WERI-Rb-1 (cell line): ENCODE measurements at regions not wholly inside any gene's neighbourhood (a gene's known extent, or its start where the extent isn't known, plus 50 kb on each side); places are given as distances from the start of the nearest gene placed in this dataset.
"Not testable (repeated sequence)": the region's sequence is repeated elsewhere in the genome, so short reads cannot be mapped to it uniquely, and the experiment has no call there.

Source experiments
- DNase-seq: peaks from one replicate; pipeline ENCODE4 v3.0.0-alpha.2; 2020
- H3K27ac ChIP-seq: fragments of 250-450 bp; sonication (Bioruptor Pico); 2 replicates; pipeline ENCODE4 v1.5.1; 2020; ENCODE audit warnings: mild to moderate bottlenecking, moderate library complexity
- H3K27me3 ChIP-seq: fragments of 250-450 bp; sonication (Bioruptor Pico); 2 replicates; pipeline ENCODE4 v1.5.1; 2021; ENCODE audit warnings: mild to moderate bottlenecking, low read depth, moderate library complexity; ENCODE audit not compliant: insufficient read depth, severe bottlenecking
- H3K36me3 ChIP-seq: fragments of 250-450 bp; sonication (Bioruptor Pico); 2 replicates; pipeline ENCODE4 v1.5.1; 2020; ENCODE audit warnings: mild to moderate bottlenecking, moderate library complexity
- H3K4me3 ChIP-seq: 2 replicates; pipeline ENCODE4 v1.5.1; 2011; ENCODE audit warnings: low read depth, mild to moderate bottlenecking, control low read depth, low read length
- H3K9me3 ChIP-seq: fragments of 250-450 bp; sonication (Bioruptor Pico); 2 replicates; pipeline ENCODE4 v1.5.1; 2021; ENCODE audit warnings: mild to moderate bottlenecking, moderate library complexity; ENCODE audit not compliant: severe bottlenecking
- TF ChIP-seq, protein P1 (sequence below): IDR thresholded peaks from 2 replicates; pipeline ENCODE4 v1.5.1; 2011; ENCODE audit warnings: low read depth, mild to moderate bottlenecking, control low read depth, inconsistent platforms, low read length

DNA sequence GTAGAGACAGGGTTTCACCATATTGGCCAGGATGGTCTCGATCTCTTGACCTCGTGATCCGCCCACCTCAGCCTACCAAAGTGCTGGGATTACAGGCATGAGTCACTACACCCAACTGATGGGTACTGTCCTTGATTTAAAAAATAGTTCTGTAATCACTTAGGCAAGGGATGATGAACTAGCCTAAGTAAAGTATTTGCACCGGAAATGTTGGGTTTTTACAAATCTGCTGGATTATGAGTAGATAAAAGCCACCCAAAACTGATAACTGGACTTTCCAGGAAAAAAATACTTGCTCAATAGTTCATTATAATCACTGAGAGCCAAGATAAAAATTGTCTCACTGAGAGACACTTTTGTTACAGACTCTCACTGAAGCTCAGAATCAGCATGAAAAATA lies 218.0 kb downstream of the WNT5A start:
- H3K27ac ChIP-seq, result no peak overlapping the region
- H3K36me3 ChIP-seq, result no peaks in the 10 kb centered on the region
- H3K9me3 ChIP-seq, result no peaks in the 10 kb centered on the region
- H3K27me3 ChIP-seq, result no peaks in the 10 kb centered on the region
- no peak for DNase-seq
- no peak overlapping the region for H3K4me3 ChIP-seq
- TF ChIP-seq, protein P1, sequence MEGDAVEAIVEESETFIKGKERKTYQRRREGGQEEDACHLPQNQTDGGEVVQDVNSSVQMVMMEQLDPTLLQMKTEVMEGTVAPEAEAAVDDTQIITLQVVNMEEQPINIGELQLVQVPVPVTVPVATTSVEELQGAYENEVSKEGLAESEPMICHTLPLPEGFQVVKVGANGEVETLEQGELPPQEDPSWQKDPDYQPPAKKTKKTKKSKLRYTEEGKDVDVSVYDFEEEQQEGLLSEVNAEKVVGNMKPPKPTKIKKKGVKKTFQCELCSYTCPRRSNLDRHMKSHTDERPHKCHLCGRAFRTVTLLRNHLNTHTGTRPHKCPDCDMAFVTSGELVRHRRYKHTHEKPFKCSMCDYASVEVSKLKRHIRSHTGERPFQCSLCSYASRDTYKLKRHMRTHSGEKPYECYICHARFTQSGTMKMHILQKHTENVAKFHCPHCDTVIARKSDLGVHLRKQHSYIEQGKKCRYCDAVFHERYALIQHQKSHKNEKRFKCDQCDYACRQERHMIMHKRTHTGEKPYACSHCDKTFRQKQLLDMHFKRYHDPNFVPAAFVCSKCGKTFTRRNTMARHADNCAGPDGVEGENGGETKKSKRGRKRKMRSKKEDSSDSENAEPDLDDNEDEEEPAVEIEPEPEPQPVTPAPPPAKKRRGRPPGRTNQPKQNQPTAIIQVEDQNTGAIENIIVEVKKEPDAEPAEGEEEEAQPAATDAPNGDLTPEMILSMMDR, result no peak

GRCh38 chr3:55267206-55267930 lies 219.7 kb downstream of the WNT5A start:
- H3K27ac ChIP-seq, result no peak overlapping the region
- no peaks in the 10 kb centered on the region for H3K27me3 ChIP-seq
- no peaks in the 10 kb centered on the region for H3K9me3 ChIP-seq
- H3K36me3 ChIP-seq, result no peaks in the 10 kb centered on the region
- no peak for DNase-seq
- no peak overlapping the region for H3K4me3 ChIP-seq
- TF ChIP-seq, protein P1, result no peak

DNA sequence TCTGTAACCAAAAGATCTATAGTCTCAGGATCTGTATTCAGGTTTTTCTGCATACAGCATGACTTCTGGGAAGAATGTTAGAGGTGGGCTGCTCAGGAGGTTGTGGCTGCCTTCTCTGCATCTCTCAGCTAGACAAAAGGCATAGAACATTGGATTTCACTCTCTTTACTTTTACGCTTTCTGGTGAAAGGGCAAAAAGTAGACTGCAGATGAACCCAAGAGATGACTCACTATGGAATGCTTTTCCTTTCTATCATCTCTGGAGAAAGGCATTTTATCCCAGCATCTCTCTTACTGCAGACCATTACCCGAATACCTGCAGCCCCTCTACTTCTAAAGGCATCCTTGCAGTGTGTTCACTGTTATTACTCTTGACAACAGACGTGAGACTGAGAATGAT lies 222.2 kb downstream of the WNT5A start:
- DNase-seq, result no peak
- no peaks in the 10 kb centered on the region for H3K9me3 ChIP-seq
- no peaks in the 10 kb centered on the region for H3K36me3 ChIP-seq
- TF ChIP-seq, protein P1, result no peak
- no peak overlapping the region for H3K4me3 ChIP-seq
- H3K27ac ChIP-seq, result no peak overlapping the region
- no peaks in the 10 kb centered on the region for H3K27me3 ChIP-seq

DNA sequence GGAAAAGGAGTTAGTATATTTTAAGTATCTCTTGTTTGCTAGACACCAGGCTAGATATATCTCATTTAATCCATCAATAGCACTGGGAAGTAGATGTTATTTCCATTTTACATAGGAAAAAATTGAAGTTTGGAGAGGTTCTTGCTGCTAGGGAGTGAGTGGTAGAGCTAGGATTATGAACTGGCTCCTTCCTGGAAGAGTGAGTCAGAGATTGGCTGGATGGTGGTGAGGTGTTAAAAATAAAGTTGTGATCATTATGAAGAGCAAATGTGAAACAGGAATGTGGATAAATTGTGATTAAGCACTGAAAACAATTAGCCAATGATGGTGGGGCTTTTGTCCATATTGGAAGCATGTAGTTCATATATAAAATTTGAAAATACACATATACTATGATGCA lies 234.2 kb downstream of the WNT5A start:
- no peak overlapping the region for H3K4me3 ChIP-seq
- H3K27me3 ChIP-seq, result no peaks in the 10 kb centered on the region
- no peak for DNase-seq
- TF ChIP-seq, protein P1, result no peak
- no peaks in the 10 kb centered on the region for H3K36me3 ChIP-seq
- H3K9me3 ChIP-seq, result peaks cover 5% of the 10 kb centered on the region
- no peak overlapping the region for H3K27ac ChIP-seq

- H3K27me3 ChIP-seq, H3K36me3 ChIP-seq, DNase-seq, H3K9me3 ChIP-seq, H3K27ac ChIP-seq, H3K4me3 ChIP-seq: not testable (repeated sequence)
These were observed 237.9 kb downstream of the WNT5A start for GRCh38 chr3:55249156-55249555.

- Histone ChIP-seq H3K4me3 (no peak overlapping the region), H3K9me3 (peaks cover 5% of the 10 kb centered on the region), H3K27me3 (no peaks in the 10 kb centered on the region), H3K36me3 (no peaks in the 10 kb centered on the region), H3K27ac (no peak overlapping the region)
- TF ChIP-seq, protein P1, result no peak
- no peak for DNase-seq
These were observed 239.4 kb downstream of the WNT5A start for GRCh38 chr3:55247666-55248065.
